Activated naive CD8-positive, alpha-beta T cell treated with anti-CD3 and anti-CD28 coated beads, Interleukin-2, amount 50 U/mL, for 24 hours (primary cell): ENCODE measurements at regions not wholly inside any gene's neighbourhood (a gene's known extent, or its start where the extent isn't known, plus 50 kb on each side); places are given as distances from the start of the nearest gene placed in this dataset.

Experiments used
- ATAC-seq: fragments of 150-1000 bp; cut with Tn5 transposase; one replicate; pipeline ENCODE4 v1.10.0; 2021
- DNase-seq: peaks from one replicate; pipeline ENCODE4 v3.0.0; 2021
- H3K27ac Mint-ChIP-seq: one replicate; pipeline ENCODE4 v1.8.0; 2021; ENCODE audit warnings: mild to moderate bottlenecking, mixed read lengths
- H3K27me3 Mint-ChIP-seq: one replicate; pipeline ENCODE4 v1.8.0; 2021; ENCODE audit warnings: mixed read lengths
- H3K36me3 Mint-ChIP-seq: one replicate; pipeline ENCODE4 v1.8.0; 2021; ENCODE audit warnings: low read depth, mixed read lengths
- H3K4me1 Mint-ChIP-seq: one replicate; pipeline ENCODE4 v1.8.0; 2021; ENCODE audit warnings: mixed read lengths
- H3K4me3 Mint-ChIP-seq: one replicate; pipeline ENCODE4 v1.8.0; 2021; ENCODE audit warnings: mild to moderate bottlenecking, moderate library complexity, mixed read lengths
- H3K9me3 Mint-ChIP-seq: one replicate; pipeline ENCODE4 v1.8.0; 2021; ENCODE audit warnings: mixed read lengths

DNA sequence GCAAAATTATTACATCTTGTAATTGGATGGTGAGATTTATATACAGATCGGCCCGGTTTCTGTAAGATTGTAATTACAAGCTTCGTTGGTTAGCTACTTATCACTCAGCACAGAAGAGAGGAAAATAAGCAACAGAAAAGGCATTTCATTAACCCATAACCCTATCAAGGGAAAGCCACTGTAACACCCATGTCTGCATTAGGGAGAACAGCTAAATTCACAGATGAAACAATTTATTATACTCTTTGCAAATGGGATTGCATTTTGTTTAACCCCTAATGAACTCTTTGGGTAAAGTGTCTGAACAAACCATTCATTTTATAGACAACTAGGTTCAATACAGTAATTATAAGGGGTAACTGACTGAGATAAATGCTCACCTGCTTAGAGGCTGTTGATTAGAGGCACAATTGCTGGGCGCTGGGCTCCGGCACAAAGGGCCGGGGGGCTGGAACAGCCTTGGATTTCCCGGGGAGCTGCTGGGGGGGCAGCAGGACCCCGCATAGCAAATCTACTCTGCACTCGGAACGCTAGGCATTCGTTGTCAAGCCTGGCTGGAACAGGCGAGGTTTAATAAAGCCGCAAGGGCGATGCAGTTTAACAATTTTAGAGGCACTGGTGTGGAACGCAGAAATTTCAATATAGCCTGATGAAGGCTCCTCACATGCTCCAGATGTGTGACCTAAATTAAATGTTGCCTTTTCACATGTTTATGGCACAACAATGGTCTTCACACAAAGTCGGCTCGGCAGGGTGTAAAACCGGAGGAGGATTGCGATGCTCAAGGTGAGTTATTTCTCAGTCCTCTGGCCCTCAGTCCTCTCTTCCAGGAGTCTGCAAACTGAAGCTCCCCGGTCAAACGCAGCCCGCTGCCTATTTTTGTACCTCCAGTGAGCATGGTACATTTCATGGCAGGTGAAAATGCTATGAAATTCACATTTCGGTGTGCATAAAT is 134.0 kb upstream of the IRX6 start:
- ATAC-seq: no peak
- peaks cover 5% of the 10 kb centered on the region for H3K9me3 Mint-ChIP-seq
- no peaks in the 10 kb centered on the region for H3K4me1 Mint-ChIP-seq

GRCh38 chr16:55192734-55193133 is 131.3 kb upstream of the IRX6 start:
- Mint-ChIP-seq H3K4me3 (no peak overlapping the region), H3K27me3 (peaks cover 11% of the 10 kb centered on the region)
- ATAC-seq: no peak

More for the DNA sequence above, 134.0 kb upstream of the IRX6 start:
- Mint-ChIP-seq H3K27ac (no peak overlapping the region), H3K36me3 (no peaks in the 10 kb centered on the region), H3K27me3 (peaks cover 17% of the 10 kb centered on the region), H3K4me3 (no peak overlapping the region)
- no peak for DNase-seq

GRCh38 chr16:55203570-55203969 is 120.4 kb upstream of the IRX6 start:
- Mint-ChIP-seq H3K4me1 (no peaks in the 10 kb centered on the region), H3K36me3 (no peaks in the 10 kb centered on the region), H3K4me3 (no peak overlapping the region), H3K9me3 (no peaks in the 10 kb centered on the region), H3K27ac (no peak overlapping the region), H3K27me3 (no peaks in the 10 kb centered on the region)
- no peak for ATAC-seq
- DNase-seq: no peak

More at GRCh38 chr16:55192734-55193133, 131.3 kb upstream of the IRX6 start:
- Mint-ChIP-seq H3K36me3 (no peaks in the 10 kb centered on the region), H3K27ac (no peak overlapping the region), H3K9me3 (no peaks in the 10 kb centered on the region), H3K4me1 (no peaks in the 10 kb centered on the region)
- DNase-seq: no peak

DNA sequence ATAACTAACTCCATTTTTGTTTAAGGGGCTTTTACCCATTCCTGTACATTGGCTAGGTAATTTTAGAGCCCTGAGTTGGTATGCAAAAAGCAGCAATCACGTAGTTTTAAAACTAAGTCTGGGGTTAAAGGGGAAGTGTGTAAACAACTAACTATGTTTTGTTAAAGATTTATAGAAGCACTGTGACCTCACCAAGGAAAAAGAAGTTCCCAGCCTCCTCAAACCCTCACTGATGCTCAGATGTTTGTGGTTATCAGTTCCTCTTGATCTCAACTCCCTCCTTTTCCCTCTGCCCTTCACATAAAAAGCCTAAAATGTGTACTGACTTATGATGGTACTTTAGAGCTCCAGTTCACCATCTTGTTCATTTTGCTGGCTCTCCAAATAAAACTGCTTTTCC is 119.9 kb upstream of the IRX6 start:
- H3K4me3 Mint-ChIP-seq: no peak overlapping the region
- H3K36me3 Mint-ChIP-seq: no peaks in the 10 kb centered on the region
- H3K27me3 Mint-ChIP-seq: no peaks in the 10 kb centered on the region
- no peak overlapping the region for H3K27ac Mint-ChIP-seq
- H3K9me3 Mint-ChIP-seq: no peaks in the 10 kb centered on the region
- DNase-seq (no peak), ATAC-seq (no peak)
- H3K4me1 Mint-ChIP-seq: no peaks in the 10 kb centered on the region

DNA sequence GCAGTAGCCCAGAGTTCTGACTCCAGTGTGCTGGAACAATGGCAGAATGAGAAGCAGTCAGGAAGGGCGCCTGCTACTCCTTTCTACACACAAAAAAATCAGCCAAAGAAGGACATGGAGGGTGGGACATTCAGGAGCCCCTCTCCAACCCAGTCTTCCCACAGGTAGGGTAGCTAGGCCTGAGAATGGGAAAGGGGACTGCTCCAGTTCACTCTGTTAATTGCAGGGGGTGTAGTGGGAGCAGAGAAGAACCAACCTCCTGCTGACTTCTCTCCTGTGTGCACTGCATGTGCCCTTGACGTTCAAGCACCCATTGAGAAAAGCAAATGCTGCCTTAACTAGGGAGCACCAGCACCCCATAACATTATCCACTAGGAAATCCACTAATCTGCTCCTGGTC is 119.1 kb upstream of the IRX6 start:
- ATAC-seq (no peak), DNase-seq (no peak)
- Mint-ChIP-seq H3K27me3 (no peaks in the 10 kb centered on the region), H3K9me3 (no peaks in the 10 kb centered on the region), H3K36me3 (no peaks in the 10 kb centered on the region), H3K27ac (no peak overlapping the region), H3K4me3 (no peak overlapping the region), H3K4me1 (no peaks in the 10 kb centered on the region)

DNA sequence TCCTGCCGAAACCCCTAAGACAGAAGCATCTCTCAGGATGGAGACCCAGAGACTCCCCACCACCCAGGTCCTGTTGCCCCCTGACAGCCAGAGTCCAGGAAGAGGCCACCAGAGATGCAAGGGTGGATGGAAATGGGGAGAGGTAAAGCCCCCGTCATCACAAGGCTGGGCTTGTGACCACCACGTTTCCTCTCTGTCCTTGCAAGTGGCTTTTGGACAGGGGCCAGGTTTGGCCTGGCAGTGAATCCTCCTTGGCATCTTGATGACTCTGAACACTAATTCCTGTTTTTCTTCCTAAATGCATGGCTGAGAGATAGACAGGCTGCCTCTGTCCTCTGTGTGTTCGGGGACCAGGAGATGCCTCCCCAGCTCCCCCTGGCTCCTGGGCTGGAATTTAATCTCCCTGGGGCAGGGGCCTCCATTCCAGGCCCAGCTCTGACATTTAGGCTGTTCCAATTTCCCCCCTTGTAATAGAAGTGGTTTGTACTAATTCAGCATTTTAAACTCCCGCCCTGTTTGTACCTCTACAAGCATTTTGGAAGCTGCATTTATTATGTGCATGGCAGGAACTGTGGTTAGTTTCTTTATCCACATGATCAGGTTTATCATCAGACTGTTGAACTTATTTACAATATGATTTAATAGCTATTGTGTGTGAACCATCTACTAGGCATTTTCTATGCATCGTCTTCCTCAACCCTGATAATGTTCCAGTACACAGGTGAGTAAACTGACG is 116.1 kb upstream of the IRX6 start:
- Mint-ChIP-seq H3K36me3 (no peaks in the 10 kb centered on the region), H3K9me3 (no peaks in the 10 kb centered on the region), H3K27me3 (no peaks in the 10 kb centered on the region), H3K4me1 (no peaks in the 10 kb centered on the region), H3K4me3 (no peak overlapping the region), H3K27ac (no peak overlapping the region)
- no peak for ATAC-seq
- DNase-seq: no peak

GRCh38 chr16:55209626-55210025 is 114.4 kb upstream of the IRX6 start:
- no peak for ATAC-seq
- H3K36me3 Mint-ChIP-seq: no peaks in the 10 kb centered on the region
- no peak overlapping the region for H3K27ac Mint-ChIP-seq
- H3K27me3 Mint-ChIP-seq: peaks cover 3% of the 10 kb centered on the region
- H3K4me3 Mint-ChIP-seq: no peak overlapping the region
- no peaks in the 10 kb centered on the region for H3K9me3 Mint-ChIP-seq
- no peak for DNase-seq
- no peaks in the 10 kb centered on the region for H3K4me1 Mint-ChIP-seq

DNA sequence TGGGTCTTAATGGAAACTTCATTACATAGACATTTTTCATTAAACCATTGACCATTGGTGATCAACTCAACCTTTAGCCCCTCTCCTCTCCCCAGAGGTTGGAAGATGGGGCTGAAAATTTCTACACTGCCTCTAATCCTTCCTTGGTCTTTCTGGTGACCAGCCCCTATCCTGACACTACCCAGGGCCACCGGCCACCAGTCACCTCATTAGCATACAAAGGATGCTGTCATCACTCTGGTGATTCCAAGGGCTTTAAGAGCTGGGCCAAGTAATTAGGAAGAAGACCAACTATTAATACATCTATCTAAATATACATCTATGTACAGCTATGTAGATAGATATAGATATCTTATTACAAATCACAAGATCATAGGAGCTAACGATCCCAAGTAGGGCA is 111.2 kb upstream of the IRX6 start:
- Mint-ChIP-seq H3K9me3 (no peaks in the 10 kb centered on the region), H3K4me3 (no peak overlapping the region), H3K27ac (no peak overlapping the region), H3K36me3 (no peaks in the 10 kb centered on the region), H3K27me3 (peaks cover 3% of the 10 kb centered on the region), H3K4me1 (no peaks in the 10 kb centered on the region)
- DNase-seq (no peak), ATAC-seq (no peak)

- no peaks in the 10 kb centered on the region for H3K36me3 Mint-ChIP-seq
- no peak for DNase-seq
- no peak overlapping the region for H3K27ac Mint-ChIP-seq
- ATAC-seq: no peak
- H3K4me3 Mint-ChIP-seq: no peak overlapping the region
- peaks cover 3% of the 10 kb centered on the region for H3K27me3 Mint-ChIP-seq
- no peaks in the 10 kb centered on the region for H3K4me1 Mint-ChIP-seq
- H3K9me3 Mint-ChIP-seq: no peaks in the 10 kb centered on the region
Measured at GRCh38 chr16:55214412-55214811, 109.6 kb upstream of the IRX6 start.

DNA sequence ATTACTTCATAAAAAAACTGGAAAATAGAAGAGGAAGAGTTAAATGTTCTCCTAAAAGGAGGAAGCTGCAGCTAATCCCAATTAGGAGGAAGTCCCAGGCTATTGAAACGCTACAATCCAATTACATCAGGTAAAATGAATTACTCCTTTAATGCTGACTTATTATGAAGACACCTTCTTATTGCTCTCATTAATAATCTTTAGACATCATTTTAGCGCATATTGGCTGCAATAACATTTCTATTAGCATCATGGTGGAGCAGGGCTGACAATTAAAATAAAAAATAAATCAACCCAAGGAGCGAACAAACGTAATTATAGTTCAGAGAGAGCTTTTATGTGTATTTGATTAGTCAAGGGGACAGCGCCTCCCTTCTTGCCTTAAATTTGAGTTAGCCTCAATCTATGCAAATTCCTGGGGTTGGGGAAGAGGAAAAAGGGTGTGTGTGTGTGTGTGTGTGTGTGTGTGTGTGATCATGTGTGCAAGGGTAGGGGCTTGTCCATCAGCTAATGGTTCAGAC is 109.0 kb upstream of the IRX6 start:
- Mint-ChIP-seq H3K4me3 (no peak overlapping the region), H3K36me3 (no peaks in the 10 kb centered on the region), H3K27me3 (peaks cover 3% of the 10 kb centered on the region), H3K27ac (no peak overlapping the region), H3K9me3 (no peaks in the 10 kb centered on the region), H3K4me1 (no peaks in the 10 kb centered on the region)
- no peak for ATAC-seq
- DNase-seq: no peak

DNA sequence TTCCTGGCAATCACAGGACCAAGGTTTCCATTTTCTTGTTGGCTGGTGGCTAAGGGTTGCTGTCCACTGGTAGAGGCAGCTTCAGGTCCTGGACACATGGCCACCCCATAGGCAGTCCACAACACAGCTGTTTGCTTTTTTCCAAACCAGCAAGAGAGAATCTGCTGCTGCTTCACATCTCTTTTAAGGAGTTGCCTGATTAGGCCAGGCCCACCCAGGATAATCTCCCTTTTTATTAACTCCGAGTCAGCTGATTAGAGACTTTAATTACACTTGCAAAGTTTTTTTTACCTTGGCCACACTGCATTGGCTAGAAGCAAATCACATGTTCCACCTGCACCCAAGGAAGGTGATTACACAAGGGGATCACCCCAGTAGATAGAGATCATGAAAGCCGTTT is 106.6 kb upstream of the IRX6 start:
- Mint-ChIP-seq H3K4me1 (no peaks in the 10 kb centered on the region), H3K27ac (no peak overlapping the region), H3K4me3 (no peak overlapping the region), H3K36me3 (no peaks in the 10 kb centered on the region), H3K27me3 (peaks cover 3% of the 10 kb centered on the region), H3K9me3 (no peaks in the 10 kb centered on the region)
- no peak for ATAC-seq
- no peak for DNase-seq

DNA sequence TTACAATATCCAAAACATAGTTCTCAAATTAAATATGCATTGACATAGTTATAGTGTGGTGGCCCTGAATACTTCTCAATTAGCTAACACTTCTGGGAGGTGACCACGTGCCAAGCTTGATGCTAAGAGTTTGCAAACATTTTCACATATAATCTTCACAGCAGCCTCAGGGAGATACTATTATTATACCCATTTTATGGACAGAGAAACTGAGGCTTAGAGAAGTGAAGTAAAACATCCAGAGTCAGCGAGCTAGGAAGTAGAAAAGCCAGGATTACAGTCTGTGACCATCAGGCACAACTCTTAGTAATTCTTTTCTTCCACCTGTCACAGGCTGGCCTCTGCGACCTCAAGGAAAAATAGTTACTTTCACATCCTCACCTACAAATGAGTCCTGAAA is 102.2 kb upstream of the IRX6 start:
- H3K36me3 Mint-ChIP-seq: no peaks in the 10 kb centered on the region
- peaks cover 11% of the 10 kb centered on the region for H3K9me3 Mint-ChIP-seq
- H3K4me1 Mint-ChIP-seq: no peaks in the 10 kb centered on the region
- H3K27me3 Mint-ChIP-seq: peaks cover 3% of the 10 kb centered on the region
- no peak overlapping the region for H3K4me3 Mint-ChIP-seq
- DNase-seq (no peak), ATAC-seq (no peak)
- no peak overlapping the region for H3K27ac Mint-ChIP-seq

DNA sequence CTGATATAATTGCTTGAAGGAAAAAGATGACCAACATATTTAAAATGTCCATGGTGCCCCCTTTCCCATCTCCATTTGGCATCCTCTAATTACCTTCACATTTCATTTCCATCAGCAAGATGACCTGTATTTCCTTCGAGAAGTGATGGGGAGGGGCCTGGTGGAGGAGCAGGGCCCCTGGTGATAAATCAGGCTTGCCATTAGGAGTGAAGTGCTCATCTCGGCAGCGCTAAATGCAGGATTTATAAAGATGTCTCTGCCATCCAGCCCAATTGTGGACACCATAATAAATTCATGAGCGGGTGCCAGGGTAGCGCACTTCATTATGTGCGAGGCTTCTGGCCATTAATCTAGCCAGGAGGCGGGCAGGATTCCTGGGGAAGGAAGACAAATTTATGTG is 101.5 kb upstream of the IRX6 start:
- peaks cover 6% of the 10 kb centered on the region for H3K27me3 Mint-ChIP-seq
- H3K4me1 Mint-ChIP-seq: no peaks in the 10 kb centered on the region
- H3K27ac Mint-ChIP-seq: no peak overlapping the region
- no peak for ATAC-seq
- H3K4me3 Mint-ChIP-seq: no peak overlapping the region
- H3K9me3 Mint-ChIP-seq: peaks cover 11% of the 10 kb centered on the region
- H3K36me3 Mint-ChIP-seq: no peaks in the 10 kb centered on the region
- DNase-seq: no peak

DNA sequence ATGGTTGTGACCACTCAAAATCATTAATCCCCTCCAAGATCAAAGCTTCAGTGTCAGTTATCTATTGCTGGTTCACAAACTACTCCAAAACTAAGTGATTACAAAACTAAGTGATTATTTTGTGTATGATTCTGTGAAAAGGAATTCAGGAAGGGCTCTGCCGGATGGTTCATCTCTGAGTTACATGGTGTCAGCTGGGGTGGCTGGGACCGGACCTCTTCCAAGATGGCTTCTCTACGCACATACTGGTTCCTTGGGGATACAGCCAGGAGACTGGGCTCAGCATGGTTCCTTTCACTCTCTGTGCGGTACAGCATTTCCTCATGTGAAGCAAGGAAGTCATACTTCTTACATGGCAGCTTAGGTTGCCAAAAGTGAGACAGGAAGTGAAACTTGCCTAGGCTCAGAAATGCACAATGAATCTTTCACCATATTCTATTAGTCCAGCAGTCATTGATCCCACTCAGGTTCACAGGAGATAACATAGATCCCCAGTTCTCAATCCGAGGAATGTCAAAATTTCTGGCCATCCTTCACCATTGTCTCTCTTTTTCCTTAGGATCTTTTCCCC is 97.9 kb upstream of the IRX6 start:
- H3K36me3 Mint-ChIP-seq: no peaks in the 10 kb centered on the region

DNA sequence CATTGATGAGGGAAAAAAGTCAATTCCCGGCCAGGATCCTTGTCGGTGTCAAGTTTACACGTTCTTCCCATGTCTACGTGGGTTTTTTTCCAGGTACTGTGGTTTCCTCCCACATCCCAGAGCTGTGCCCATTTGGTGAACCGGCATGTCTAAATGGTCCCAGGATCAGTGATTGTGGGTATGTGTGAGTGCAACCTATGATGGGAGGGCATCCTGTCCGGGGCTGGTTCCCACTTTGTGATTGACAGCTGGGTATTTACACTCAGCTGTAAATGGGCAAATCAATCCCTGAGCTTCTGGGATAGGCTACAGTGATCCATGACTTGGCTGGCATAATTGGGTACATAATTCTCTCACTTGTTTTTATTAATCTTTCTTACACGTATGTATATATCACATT is 91.2 kb upstream of the IRX6 start:
- Mint-ChIP-seq H3K9me3 (no peaks in the 10 kb centered on the region), H3K27ac (no peak overlapping the region), H3K4me1 (no peaks in the 10 kb centered on the region), H3K4me3 (no peak overlapping the region), H3K27me3 (peaks cover 15% of the 10 kb centered on the region), H3K36me3 (no peaks in the 10 kb centered on the region)
- no peak for DNase-seq
- no peak for ATAC-seq

More for the DNA sequence above, 97.9 kb upstream of the IRX6 start:
- ATAC-seq: no peak
- Mint-ChIP-seq H3K27ac (no peak overlapping the region), H3K4me1 (no peaks in the 10 kb centered on the region), H3K9me3 (peaks cover 11% of the 10 kb centered on the region), H3K27me3 (peaks cover 10% of the 10 kb centered on the region), H3K4me3 (no peak overlapping the region)
- DNase-seq: no peak
